PC-9 (cell line): ENCODE measurements at regions not wholly inside any gene's neighbourhood (a gene's known extent, or its start where the extent isn't known, plus 50 kb on each side); places are given as distances from the start of the nearest gene placed in this dataset.

Experiments
- CTCF ChIP-seq: fragments of 200-600 bp; sonication (generic); conservative IDR thresholded peaks from 2 replicates; pipeline ENCODE4 v1.6.1; 2017; ENCODE audit warnings: mixed run types, antibody characterized with exemption, mild to moderate bottlenecking, moderate library complexity
- EZH2 ChIP-seq: fragments of 200-600 bp; sonication (generic); IDR thresholded peaks from 2 replicates; pipeline ENCODE4 v1.8.0; 2017; ENCODE audit warnings: antibody characterized with exemption, low read depth

GRCh38 chr15:92808598-92809063, 91.5 kb upstream of the CHD2 start:
- no peak for TF ChIP-seq CTCF
- TF ChIP-seq EZH2, result no peak
